ENCODE measurements at regions not wholly inside any gene's neighbourhood (a gene's known extent, or its start where the extent isn't known, plus 50 kb on each side); places are given as distances from the start of the nearest gene placed in this dataset.

- no peak for DNase-seq
- Histone ChIP-seq H3K79me2 (ENCODE audit: insufficient read depth) (peaks cover 19% of the 10 kb centered on the region), H3K27me3 (ENCODE audit: insufficient read depth) (no peaks in the 10 kb centered on the region), H3K9me3 (no peaks in the 10 kb centered on the region), H2AFZ (ENCODE audit: low read depth) (peak overlapping the region; percentile 45), H3K36me3 (replicated peaks in 1 of 2; ENCODE audit: control insufficient read depth in 1 of 2, insufficient read depth in 2 of 2, low read length in 1 of 2) (no peaks in the 10 kb centered on the region), H4K20me1 (ENCODE audit: insufficient read depth) (no peaks in the 10 kb centered on the region), H3K4me2 (peak overlapping the region; percentile 88), H3F3A (replicated peaks; ENCODE audit: insufficient read depth) (peaks cover 70% of the 10 kb centered on the region), H3K27ac (ENCODE audit: low read depth in 2 of 2, low read length in 1 of 2) (peak overlapping the region; percentile 84), H3K4me1 (ENCODE audit: control insufficient read depth in 1 of 2, insufficient read depth in 2 of 2, low read depth in 1 of 2, low read length in 1 of 2) (peaks cover 0 to 10% of the 10 kb centered on the region in 2 experiments; a peak in 2 of 4 replicates), H3K9ac (peak overlapping the region; percentile 83), H3K4me3 (ENCODE audit: low read depth in 2 of 2, low read length in 1 of 2) (peak overlapping the region; percentile 66 to 75), H3K9me2 (no peaks in the 10 kb centered on the region)
- CTCF ChIA-PET = interaction anchor here (1.1 to 3.2 kb wide), 5 partner anchors 7 to 243 kb away, joined by 3 to 13 read pairs (median 5); a partner anchor contains a TSS
- WGBS (ENCODE audit: low lambda C conversion rate) = 7% methylated on average over 4 of the region's 4 CpGs
- 0 out of 2 replicates have a peak, but pooled peaks have one; percentile 26 for TF ChIP-seq SIN3A (IDR thresholded peaks at IDR 0.05; ENCODE audit: borderline replicate concordance, low read depth, low read length)
- peak; percentile 22; the same call in 1 of the 2 replicates for TF ChIP-seq RCOR1 (IDR thresholded peaks at IDR 0.05; ENCODE audit: low read length)
- peak; percentile 12 for TF ChIP-seq POLR2AphosphoS5 (IDR thresholded peaks at IDR 0.05; ENCODE audit: low read depth, low read length)
- TF ChIP-seq RXRA (IDR thresholded peaks at IDR 0.05; ENCODE audit: borderline replicate concordance, low read depth) = no peak
- TF ChIP-seq MAX (IDR thresholded peaks at IDR 0.05; ENCODE audit: low read depth) = no peak
- no peak for TF ChIP-seq FOSL2 (IDR thresholded peaks at IDR 0.05; ENCODE audit: borderline replicate concordance, low read depth)
- TF ChIP-seq TCF12 (IDR thresholded peaks at IDR 0.05) = no peak
- POLR2A ChIA-PET = interaction anchor here (0.5 to 7.6 kb wide), 17 partner anchors 10 to 863 kb away, joined by 3 to 142 read pairs (median 8); a partner anchor contains a TSS
Observed at GRCh38 chr6:26269531-26270485, 95.2 kb upstream of the BTN3A2 start.

GRCh38 chr6:26270486-26270861 is 94.5 kb upstream of the BTN3A2 start:
- Histone ChIP-seq H2AFZ (ENCODE audit: low read depth) (peak overlapping the region; percentile 45), H4K20me1 (ENCODE audit: insufficient read depth) (no peaks in the 10 kb centered on the region), H3K4me3 (ENCODE audit: low read depth in 2 of 2, low read length in 1 of 2) (peak overlapping the region; percentile 66 to 75), H3K27ac (ENCODE audit: low read depth in 2 of 2, low read length in 1 of 2) (peak overlapping the region; percentile 84), H3K4me1 (ENCODE audit: control insufficient read depth in 1 of 2, insufficient read depth in 2 of 2, low read depth in 1 of 2, low read length in 1 of 2) (peaks cover 0 to 13% of the 10 kb centered on the region in 2 experiments; a peak in 2 of 4 replicates), H3K4me2 (peak overlapping the region; percentile 88), H3K27me3 (ENCODE audit: insufficient read depth) (no peaks in the 10 kb centered on the region), H3K36me3 (replicated peaks in 1 of 2; ENCODE audit: control insufficient read depth in 1 of 2, insufficient read depth in 2 of 2, low read length in 1 of 2) (no peaks in the 10 kb centered on the region), H3K9me2 (no peaks in the 10 kb centered on the region), H3K9me3 (no peaks in the 10 kb centered on the region), H3K9ac (peak overlapping the region; percentile 83), H3F3A (replicated peaks; ENCODE audit: insufficient read depth) (peaks cover 70% of the 10 kb centered on the region), H3K79me2 (ENCODE audit: insufficient read depth) (peaks cover 19% of the 10 kb centered on the region)
- DNase-seq = no peak
- ChIA-PET POLR2A (interaction anchor here (0.9 to 7.6 kb wide), 14 partner anchors 10 to 279 kb away, joined by 3 to 142 read pairs (median 18); a partner anchor contains a TSS), CTCF (interaction anchor here (1.1 to 3.2 kb wide), 6 partner anchors 8 to 325 kb away, joined by 3 to 13 read pairs (median 4); a partner anchor contains a TSS)
- TF ChIP-seq POLR2AphosphoS5 (IDR thresholded peaks at IDR 0.05; ENCODE audit: low read depth, low read length) (peak; percentile 58), TAF1 (IDR thresholded peaks at IDR 0.05; ENCODE audit: borderline replicate concordance, low read depth, low read length) (0 out of 2 replicates have a peak, but pooled peaks have one; percentile 6), RCOR1 (IDR thresholded peaks at IDR 0.05; ENCODE audit: low read length) (peak; percentile 3; the same call in 1 of the 2 replicates), TCF12 (IDR thresholded peaks at IDR 0.05) (no peak), EP300 (IDR thresholded peaks at IDR 0.05; ENCODE audit: borderline replicate concordance in 1 of 2, low read depth in 1 of 2, low read length in 1 of 2) (no peak), CTCF (IDR thresholded peaks at IDR 0.05) (peak; percentile 27; the same call in 1 of the 2 replicates)
- 4% methylated on average over 10 of the region's 10 CpGs for WGBS (ENCODE audit: low lambda C conversion rate)

Data from SK-N-SH (cell line).